SH-SY5Y (cell line): ENCODE measurements at regions not wholly inside any gene's neighbourhood (a gene's known extent, or its start where the extent isn't known, plus 50 kb on each side); places are given as distances from the start of the nearest gene placed in this dataset.

Source experiments
- GATA2 ChIP-seq: IDR thresholded peaks from 2 replicates; pipeline ENCODE4 v1.6.1; 2011; ENCODE audit warnings: mild to moderate bottlenecking, low read depth, low read length
- GATA3 ChIP-seq: IDR thresholded peaks from 2 replicates; pipeline ENCODE4 v1.6.1; 2011; ENCODE audit warnings: low read depth, mild to moderate bottlenecking, low read length, moderate library complexity

GRCh38 chr9:19600538-19600937 lies 188.3 kb downstream of the SLC24A2 start:
- TF ChIP-seq GATA3 (no peak), GATA2 (no peak)
